ENCODE measurements at regions not wholly inside any gene's neighbourhood (a gene's known extent, or its start where the extent isn't known, plus 50 kb on each side); places are given as distances from the start of the nearest gene placed in this dataset.

GRCh38 chr11:26243426-26243825 is 88.5 kb upstream of the ANO3 start:
- Histone ChIP-seq H3K36me3 (no peaks in the 10 kb centered on the region), H3K9me3 (no peaks in the 10 kb centered on the region), H3K27me3 (replicated peaks; ENCODE audit: insufficient read depth) (no peaks in the 10 kb centered on the region), H3K27ac (no peak overlapping the region), H3K4me1 (replicated peaks) (no peaks in the 10 kb centered on the region), H3K4me3 (no peak overlapping the region)
- DNase-seq (ENCODE audit: low spot score), result no peak
- intact Hi-C loops (cut with DNase I), result no loop called here
- no peak for TF ChIP-seq POLR2A (IDR thresholded peaks at IDR 0.05)
- TF ChIP-seq POLR2AphosphoS5 (IDR thresholded peaks at IDR 0.05), result no peak
- TF ChIP-seq CTCF (IDR thresholded peaks at IDR 0.05), result no peak

GRCh38 chr11:26244207-26244606 is 87.7 kb upstream of the ANO3 start:
- H3K27ac ChIP-seq, result no peak overlapping the region
- H3K4me1 ChIP-seq (replicated peaks), result no peaks in the 10 kb centered on the region
- no peaks in the 10 kb centered on the region for H3K9me3 ChIP-seq
- no peak overlapping the region for H3K4me3 ChIP-seq
- H3K36me3 ChIP-seq, result no peaks in the 10 kb centered on the region
- DNase-seq (ENCODE audit: low spot score), result no peak
- TF ChIP-seq POLR2A (IDR thresholded peaks at IDR 0.05) (no peak), POLR2AphosphoS5 (IDR thresholded peaks at IDR 0.05) (no peak), CTCF (IDR thresholded peaks at IDR 0.05) (no peak)
- no peaks in the 10 kb centered on the region for H3K27me3 ChIP-seq (replicated peaks; ENCODE audit: insufficient read depth)
- intact Hi-C loops (cut with DNase I), result no loop called here
- 64% methylated on average over 2 of the region's 2 CpGs for WGBS

- intact Hi-C loops (cut with DNase I), result no loop called here
- TF ChIP-seq CTCF (IDR thresholded peaks at IDR 0.05) (no peak), POLR2A (IDR thresholded peaks at IDR 0.05) (no peak), POLR2AphosphoS5 (IDR thresholded peaks at IDR 0.05) (no peak)
- H3K4me3 ChIP-seq, result no peak overlapping the region
- no peaks in the 10 kb centered on the region for H3K36me3 ChIP-seq
- H3K9me3 ChIP-seq, result no peaks in the 10 kb centered on the region
- no peaks in the 10 kb centered on the region for H3K27me3 ChIP-seq (replicated peaks; ENCODE audit: insufficient read depth)
- no peak overlapping the region for H3K27ac ChIP-seq
- no peaks in the 10 kb centered on the region for H3K4me1 ChIP-seq (replicated peaks)
- WGBS, result 100% methylated on average over 1 of the region's 1 CpG
- no peak for DNase-seq (ENCODE audit: low spot score)
Measured at GRCh38 chr11:26245046-26245445, 86.9 kb upstream of the ANO3 start.

- intact Hi-C loops (cut with DNase I), result no loop called here
Measured at GRCh38 chr11:26247340-26247739, 84.6 kb upstream of the ANO3 start.

More at GRCh38 chr11:26247340-26247739, 84.6 kb upstream of the ANO3 start:
- H3K9me3 ChIP-seq, result no peaks in the 10 kb centered on the region
- H3K4me1 ChIP-seq (replicated peaks), result no peaks in the 10 kb centered on the region
- H3K36me3 ChIP-seq, result no peaks in the 10 kb centered on the region
- no peak for DNase-seq (ENCODE audit: low spot score)
- TF ChIP-seq CTCF (IDR thresholded peaks at IDR 0.05), result no peak
- no peak for TF ChIP-seq POLR2AphosphoS5 (IDR thresholded peaks at IDR 0.05)
- TF ChIP-seq POLR2A (IDR thresholded peaks at IDR 0.05), result no peak
- H3K27me3 ChIP-seq (replicated peaks; ENCODE audit: insufficient read depth), result no peaks in the 10 kb centered on the region
- H3K27ac ChIP-seq, result no peak overlapping the region
- no peak overlapping the region for H3K4me3 ChIP-seq
